HS-5 (cell line): ENCODE measurements at regions not wholly inside any gene's neighbourhood (a gene's known extent, or its start where the extent isn't known, plus 50 kb on each side); places are given as distances from the start of the nearest gene placed in this dataset.
"Not testable (repeated sequence)": the region's sequence is repeated elsewhere in the genome, so short reads cannot be mapped to it uniquely, and the experiment has no call there.

ENCODE experiments used
- DNase-seq: peaks from one replicate; pipeline ENCODE4 v3.0.0-alpha.2; 2012; ENCODE audit warnings: low read depth

DNA sequence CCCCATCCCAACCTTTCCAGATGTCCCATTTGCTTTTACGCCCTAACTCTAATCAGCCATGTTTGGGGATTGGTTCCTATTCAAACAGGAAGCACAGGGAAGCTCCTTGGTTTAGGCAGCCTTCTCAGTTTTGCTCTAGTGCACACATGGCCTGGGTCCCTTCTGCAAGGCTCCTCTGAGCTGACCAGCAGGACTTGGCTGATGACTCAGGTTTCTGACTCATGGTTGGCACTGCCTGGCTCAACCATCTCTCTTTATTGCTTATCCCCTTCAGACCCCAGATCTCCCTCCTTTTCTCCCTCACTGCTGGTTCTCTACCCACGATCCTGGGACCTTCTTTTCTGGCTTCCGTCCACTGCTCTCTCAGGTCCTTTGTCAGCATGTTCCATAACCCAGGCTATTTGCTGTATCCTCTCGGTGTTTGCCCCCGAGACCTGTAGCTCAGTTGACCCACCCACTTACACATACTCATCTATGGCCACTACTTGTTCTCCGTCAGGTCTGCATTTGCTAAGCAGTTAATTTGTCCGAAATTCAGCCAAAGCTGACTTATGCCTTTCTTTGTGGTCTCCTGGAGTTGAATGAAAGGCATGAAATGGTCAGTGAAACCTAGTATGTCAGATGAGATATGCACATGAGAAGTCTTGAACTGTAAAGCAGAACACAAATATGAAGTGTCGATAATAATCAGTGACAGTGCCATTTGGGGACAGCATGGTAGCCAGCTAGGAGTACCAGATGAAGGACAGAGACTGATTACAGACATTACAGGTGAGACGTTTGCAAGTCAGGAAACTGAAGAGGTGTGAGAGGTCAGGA, 323.5 kb upstream of the ROPN1 start:
- DNase-seq: peak; percentile 16

DNA sequence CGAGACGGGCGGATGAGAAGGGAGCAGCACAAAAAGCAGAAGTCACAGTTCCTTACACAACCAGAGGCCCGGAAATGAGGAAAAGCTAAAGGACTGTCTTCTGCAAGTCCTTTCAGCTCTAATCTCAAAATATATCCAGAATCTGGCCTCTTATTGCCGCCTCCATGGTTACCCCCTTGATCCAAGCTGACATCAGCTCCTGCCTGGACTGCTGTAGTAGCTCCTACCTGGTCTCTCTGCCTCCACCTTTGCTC, 324.0 kb upstream of the ROPN1 start:
- DNase-seq: no peak

DNA sequence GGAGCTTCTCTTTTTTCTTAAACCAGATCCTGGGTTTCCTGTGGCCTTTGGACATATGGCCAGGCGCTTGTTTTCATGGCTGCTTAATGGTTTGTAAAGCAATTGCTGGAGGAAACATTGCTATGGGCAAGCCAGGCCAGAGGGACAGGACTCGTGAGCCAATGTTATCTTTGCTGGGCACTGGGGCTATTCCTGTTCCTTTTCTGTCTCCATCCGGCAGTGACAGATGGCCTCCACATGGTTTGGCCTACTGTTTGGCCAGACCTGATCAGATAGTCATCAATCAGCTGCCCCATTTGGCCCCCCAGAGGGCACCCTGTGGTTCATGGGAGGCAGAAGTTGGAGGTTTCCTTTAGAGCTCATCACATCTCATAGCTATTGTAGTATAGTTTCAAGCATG, 326.1 kb upstream of the ROPN1 start:
- DNase-seq: no peak

DNA sequence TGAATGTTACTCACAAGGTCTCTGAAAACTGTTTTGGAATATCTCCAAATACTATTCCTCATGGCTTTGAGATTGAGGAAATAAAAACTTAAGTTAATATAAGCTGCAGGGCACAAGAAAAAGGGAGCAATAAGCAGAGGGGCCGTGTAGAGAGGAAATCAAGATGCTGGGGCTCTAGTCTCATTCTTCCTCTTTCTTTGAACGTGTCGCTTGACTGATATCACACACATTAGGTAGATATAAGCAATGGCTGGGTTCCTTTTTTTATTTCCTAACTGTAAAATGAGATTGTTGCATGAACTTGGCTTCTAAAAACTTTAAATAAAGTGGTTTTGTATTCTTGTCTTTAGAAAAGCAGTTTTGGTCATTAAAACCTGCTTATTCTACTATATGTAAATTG, 326.7 kb upstream of the ROPN1 start:
- DNase-seq: no peak

DNA sequence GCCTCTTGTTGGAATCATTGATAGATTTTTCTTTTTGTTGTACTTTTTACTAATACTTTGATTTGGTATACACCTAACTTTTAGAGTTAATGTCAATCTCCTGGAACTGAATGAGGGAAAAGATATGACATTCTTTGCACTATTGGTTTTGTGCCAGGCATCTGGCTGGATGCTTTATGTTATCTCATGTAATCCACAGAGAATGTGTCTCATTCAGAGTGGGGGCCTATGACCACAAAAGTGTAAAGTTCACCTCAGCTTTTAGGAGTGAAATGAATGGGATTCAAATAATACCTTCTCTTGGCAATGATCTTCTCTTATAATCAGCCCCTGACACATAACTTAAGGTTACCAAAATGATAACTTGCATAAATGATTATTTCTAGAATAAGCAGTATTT, 329.1 kb upstream of the ROPN1 start:
- no peak for DNase-seq

DNA sequence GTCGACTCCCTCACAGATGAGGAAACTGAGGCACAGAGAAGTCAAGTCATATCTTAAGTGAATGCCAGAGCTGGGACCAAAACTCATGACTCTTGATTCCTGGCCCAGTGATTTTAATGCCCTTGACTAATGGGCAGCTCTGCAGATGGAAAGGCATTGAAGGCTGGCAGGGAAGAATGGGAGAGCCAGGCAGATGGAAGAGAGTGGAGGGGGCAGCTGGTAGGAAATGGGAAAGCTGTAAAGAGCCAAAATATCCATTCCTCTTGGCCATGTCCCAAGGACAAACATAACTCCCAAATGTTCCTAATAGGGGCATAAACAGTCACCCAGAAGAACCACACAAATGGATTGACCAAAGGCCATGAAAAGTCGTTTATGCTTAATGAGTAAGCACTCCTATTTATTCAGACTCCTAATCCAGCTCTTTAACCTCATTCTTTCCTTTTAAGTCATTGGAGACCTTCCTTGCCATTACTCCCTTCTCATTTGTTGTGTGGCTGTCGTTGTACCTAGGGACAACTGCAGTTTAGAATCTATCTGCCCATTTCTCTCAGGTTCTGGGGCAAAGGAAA, 330.5 kb upstream of the ROPN1 start:
- no peak for DNase-seq

DNA sequence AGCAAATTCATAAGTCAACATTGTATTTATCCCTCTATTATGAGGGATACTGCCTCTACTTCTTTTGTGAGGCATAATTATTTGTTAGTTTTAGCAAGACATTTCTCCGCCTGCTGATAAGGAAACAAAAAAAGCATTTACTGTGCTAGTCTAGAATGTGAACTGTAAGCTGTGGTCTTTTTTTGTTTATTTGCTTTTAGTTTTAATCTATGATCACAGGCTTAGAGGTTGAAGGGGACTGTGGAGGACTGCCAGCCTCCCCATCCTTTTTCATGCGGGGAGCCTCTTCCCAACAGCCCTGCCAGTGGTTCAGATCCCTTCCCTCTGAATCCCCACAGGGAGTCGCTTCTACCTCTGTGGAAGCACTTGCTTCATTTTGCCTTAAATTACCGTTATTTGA, 331.0 kb upstream of the ROPN1 start:
- no peak for DNase-seq

DNA sequence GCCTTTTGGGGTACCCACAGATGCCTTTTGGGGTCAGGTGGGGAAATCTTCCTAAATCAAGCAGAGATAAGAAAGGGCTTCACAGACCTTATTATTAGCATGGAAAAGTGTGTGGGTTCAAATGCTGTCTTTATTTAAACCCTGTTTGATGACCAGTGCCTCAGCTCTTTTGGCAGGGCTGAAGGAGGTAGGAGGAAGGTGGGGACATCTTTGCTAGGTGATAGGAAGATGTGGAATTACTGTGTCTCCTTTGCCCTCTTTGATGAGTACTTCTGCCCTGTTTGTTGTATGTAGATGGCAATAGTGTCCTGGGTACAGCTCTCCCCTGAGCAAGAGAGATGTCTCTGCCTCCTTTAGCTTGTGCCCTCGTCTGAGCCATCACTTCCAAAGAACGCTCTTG, 333.3 kb upstream of the ROPN1 start:
- DNase-seq: no peak

DNA sequence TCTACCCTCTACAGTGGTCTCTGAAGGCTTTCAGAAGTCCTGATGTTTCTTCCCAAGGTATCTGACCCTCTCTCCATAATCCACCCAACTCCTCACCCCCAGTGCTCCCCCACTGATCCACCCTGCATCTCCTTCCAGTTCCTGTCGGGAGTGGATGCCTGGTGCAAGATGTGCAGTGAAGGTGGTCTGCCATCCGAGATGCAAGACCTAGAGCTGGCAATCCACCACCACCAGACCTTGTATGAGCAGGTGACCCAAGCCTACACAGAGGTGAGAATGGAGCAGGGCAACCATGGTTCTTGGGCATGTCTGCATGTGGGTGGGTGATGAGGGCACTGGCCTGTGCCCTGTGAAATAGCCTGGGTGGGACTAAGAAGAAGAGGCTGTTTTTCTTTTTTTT, 337.8 kb upstream of the ROPN1 start:
- no peak for DNase-seq

DNA sequence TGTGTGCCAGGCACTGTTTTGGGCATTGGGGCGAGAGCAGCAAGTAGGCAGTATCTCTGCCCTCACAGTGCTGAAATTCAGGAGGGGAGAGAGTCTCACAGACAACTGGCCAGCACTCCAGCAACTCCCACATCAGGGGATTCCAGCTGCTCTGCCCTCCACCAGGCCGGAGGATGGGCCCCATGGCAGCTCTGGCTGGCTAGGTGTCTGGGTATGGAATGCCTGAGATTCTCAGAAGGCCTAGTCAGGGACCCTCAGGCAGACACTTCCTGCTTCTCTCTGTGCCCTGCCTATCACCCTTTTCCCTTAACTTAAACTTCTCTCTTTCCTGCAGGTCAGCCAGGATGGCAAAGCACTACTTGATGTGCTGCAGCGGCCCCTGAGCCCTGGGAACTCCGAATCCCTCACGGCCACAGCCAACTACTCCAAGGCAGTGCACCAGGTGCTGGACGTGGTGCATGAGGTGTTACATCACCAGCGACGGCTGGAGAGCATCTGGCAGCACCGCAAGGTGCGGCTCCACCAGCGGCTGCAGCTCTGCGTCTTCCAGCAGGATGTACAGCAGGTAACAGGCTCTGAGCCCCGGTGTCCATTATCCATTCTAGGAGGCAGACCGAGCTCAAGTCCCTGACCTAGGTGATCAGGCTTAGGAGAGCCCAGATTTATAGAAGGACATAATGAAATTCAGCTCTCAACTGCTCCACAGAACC, 342.2 kb upstream of the ROPN1 start:
- no peak for DNase-seq

DNA sequence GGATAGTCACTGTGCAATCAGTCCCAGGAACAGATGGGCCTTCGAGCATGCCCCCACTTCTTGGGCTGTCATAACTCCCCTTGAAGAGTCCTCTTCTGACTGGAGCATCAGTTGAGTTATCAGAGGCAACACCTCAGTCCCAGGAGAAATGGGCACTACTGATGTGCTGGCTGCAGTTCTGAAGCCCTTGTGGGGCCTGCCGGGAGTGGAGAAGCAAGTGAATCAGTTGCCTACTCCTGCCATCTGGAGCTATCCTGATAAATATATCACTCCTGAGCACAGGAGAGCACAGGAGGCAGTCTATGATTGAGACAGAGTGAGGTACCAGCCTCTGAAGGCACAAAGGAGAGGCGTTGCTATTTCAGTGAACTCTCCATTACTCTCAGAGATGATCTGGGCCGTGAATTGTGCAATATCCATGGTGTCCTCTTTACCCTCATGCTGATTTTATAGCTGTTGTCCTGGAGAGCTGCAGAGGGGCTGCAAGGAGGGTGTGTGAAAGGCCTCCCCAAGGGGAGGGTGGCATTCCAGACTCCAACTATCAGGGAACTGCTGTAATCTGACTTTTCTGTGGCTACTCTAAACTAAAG, 344.2 kb upstream of the ROPN1 start:
- no peak for DNase-seq

DNA sequence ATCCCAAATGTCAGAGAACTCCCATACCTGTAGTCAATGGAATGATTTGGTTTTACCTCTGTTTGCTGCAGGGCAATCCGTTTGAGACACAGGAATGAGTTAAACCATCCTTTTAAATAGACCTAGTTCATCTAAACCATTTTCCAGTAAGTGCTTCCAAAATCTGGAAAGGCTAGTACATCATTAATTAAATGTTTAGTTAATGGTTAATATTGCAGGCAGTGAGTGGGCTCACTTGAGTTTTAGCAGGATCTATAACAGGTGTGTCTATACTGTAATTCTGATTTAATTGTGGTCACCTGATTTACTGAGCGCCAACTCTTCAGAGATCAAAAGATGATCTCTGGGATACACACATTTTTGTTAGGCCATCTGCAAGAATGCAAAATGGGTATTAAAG, 353.9 kb upstream of the ROPN1 start:
- no peak for DNase-seq

DNA sequence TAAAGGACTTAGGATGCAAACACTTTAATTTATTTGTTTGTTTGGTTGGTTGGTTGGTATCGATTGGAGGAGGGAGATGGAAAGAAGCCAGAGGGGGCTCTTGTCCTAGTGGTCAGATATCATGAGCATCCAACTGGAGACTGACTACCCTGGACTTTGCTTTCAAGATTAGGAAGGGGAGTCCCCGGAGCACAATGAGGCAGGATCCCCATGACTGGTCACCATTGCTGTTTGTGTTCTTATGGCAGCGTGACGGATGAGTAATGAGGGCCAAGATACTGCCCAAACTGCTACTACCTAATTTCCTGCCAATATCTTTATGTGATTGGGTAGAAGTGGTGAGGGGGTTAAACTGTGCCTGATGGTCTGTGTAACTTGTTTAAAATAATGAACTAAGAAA, 354.6 kb upstream of the ROPN1 start:
- no peak for DNase-seq

DNA sequence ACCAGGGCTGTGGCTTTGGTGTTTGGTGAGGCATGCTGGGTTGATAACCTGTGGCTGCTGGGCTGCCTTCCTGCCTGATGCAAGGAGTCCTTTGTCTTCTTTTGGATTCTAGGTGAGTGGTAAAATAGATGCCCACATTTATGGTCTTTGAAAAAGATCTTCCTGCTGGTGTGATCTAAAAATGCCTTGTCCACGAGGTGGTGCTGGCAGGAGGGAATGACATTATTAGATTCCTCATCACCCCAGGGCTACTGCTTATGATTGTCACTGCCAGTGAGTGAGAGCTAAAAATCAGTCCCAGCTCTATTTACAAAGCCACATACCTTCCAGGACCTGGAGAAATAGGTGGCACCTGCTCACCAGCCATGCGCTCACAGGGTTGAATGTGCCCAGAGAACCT, 355.5 kb upstream of the ROPN1 start:
- DNase-seq: no peak

DNA sequence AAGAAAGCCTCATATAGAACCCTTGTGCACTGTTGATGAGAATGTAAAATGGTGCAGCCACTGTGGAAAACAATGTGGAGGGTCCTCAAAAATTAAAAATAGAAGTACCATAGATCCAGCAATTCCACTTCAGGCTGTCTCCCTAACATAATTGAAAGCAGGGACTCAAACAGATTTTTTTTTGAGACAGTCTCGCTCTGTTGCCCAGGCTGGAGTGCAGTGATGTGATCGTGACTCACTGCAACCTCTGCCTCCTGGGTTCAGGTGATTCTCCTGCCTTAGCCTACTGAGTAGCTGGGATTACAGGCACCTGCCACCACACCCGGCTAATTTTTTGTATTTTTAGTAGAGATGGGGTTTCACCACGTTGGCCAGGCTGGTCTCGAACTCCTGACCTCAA, 356.6 kb upstream of the ROPN1 start:
- not testable (repeated sequence) for DNase-seq

DNA sequence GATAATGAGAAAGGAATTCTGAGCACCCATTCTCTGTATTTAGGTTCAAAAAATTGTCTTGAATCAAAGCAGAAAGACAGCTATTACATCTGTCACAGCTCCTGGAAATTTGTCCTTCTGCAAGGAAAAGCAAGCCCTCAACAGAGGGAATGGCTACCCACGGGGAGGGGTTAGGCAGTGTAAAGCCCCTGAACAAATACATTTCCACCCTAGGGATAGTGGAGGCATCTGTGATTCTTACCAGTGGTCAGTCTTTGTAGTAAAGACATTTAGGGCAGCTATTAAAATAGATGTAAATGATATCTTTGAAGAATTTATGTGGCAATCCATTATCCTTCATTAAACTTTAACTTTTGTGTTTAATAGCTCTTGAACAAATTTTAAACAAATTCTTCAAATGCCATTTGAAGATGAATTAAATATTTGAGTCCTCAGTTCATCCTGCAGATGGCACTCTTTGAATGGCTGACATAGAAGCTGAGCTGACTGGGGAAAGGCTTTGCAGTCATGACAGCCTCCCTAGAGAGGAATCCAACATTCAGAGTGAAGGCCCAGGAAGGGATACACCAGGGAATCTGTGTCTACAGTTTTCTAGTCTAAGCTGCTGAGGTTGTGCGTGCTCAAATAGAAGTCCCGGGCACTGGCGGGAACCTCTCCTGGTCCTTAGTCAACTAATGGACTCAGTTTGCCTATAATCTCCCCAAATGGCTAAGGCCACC, 359.7 kb upstream of the ROPN1 start:
- DNase-seq: peak; percentile 22

DNA sequence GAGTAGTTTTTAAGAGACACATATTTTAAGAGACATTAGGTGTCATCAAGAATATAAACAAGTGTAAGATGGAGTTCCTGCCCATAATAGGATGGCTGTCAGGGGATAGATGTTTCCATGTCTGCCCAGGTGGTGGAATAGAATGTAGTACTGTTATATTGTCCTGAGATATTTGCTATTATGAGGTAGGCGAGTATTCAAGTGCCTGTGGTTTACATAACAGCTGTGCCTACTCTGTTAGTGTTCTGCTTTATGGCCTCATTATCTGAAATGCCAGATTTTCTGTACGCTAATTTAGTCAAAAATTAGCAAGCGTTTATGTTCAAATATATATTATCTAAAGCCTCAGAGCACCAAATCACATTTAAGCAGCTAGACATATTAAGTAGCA, 360.2 kb upstream of the ROPN1 start:
- DNase-seq: no peak

DNA sequence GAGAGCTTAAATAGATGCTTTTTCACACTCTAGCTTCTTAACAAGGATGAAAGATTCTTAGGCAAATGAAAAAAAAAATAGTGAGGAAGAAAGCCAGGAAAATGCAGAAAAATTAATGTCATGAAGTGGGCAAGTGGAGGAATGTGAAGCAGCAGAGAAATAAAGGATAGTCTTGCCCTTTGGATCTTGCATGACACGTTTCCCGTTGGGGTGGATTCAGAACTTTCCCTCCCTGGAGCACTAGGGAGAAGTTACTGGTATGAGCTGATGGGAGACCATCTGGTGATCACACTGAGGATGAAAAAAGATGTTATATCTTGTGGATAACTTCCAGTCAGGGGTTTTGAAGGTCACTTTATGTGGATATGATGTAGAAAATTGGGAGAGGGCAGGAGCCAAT, 361.8 kb upstream of the ROPN1 start:
- DNase-seq: no peak

DNA sequence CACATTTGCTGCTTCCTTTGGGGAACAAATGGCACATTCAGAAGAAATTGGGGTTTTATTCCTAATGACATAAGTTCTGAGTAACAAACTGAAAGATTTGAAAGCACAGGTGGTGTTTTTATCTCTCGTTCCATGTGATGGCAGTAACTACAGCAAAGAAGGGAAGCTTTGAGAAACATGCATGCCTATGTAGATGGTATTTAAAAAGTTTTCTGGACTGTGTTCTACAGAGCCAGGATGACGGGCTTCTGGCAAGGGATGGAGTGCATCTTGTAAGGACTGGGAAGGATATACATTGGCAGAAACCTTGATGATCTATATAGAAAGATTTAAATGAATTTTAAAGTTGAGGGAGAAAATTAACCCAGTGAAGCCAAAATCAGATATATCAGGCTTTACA, 362.2 kb upstream of the ROPN1 start:
- no peak for DNase-seq

DNA sequence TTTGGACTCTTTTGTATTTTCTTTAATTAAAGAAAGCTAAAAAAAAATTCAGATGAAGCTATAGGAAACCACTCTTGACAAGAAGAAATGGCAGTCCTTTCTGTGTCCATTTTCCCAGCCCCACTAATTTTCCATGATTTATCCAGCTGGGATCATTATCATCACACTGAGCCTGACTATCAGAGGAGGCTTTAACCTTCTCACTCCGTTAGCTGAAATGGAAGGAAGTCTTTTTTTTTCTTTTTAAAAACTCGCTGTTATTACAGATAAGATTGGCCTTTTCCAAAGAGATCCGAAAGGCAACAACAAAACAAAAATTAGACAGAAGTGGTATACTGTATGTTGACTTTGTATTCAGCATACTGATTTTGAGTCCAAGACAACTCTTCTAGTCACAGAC, 366.2 kb upstream of the ROPN1 start:
- DNase-seq: no peak

DNA sequence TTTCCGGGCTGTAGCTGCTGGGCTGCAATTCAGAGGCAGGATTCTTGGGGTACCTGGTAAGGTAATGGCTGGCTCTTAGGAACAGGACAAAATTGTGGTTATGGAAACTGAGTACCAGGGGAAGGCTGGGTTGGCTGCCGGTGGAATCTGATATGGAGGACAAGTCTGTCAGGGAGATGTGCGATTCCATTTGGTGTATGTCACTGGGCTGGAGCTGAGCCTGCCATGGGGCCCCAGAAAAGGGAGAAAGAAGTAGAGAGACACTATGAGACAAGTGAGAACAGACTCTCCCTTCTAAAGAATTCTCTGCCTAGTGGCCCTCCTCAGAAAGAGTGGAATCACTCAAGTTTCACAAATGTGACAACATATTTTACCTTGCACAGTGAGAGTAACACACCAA, 368.2 kb upstream of the ROPN1 start:
- DNase-seq: no peak

DNA sequence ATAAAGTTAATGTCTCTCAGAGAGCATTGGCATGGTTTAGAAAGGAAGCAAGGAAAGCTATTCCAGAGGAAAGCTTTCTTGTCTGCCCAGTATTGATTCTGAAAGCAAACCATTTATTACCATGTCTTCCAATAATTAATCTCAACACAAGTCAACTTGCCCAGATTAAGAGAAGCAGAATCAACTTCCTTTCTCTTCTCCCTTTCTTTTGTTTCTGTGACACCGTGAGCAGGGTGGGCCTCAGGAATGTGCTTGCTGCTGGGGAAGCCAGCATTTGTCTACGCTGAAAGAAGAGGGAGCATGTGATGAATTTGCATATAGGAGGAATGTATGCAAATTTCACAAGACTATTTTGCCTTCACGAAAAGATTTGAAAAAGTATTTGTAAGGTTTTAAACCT, 368.6 kb upstream of the ROPN1 start:
- DNase-seq: no peak

DNA sequence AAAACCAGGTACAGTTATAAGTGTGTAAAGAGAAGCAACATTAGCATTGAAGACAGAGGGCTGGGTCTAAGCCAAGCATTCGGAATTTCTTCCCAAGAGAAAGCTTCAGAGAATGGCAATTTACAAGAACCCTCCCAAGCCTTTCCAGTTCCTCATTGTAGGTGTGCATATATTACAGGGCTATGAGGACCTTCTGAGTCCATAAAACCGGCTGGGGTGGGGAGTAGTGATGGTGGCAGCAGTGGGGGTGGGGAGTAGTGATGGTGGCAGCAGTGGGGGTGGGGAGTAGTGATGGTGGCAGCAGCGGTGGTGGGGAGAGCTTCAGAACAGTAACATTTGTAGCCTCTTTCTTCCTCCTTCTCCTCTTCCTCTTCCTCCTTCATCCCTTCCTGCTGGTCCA, 368.7 kb upstream of the UMPS start:
- DNase-seq: no peak
